Panc1 (cell line): ENCODE measurements at regions not wholly inside any gene's neighbourhood (a gene's known extent, or its start where the extent isn't known, plus 50 kb on each side); places are given as distances from the start of the nearest gene placed in this dataset.

Experiments used
- POLR2AphosphoS5 ChIP-seq: IDR thresholded peaks from 2 replicates; pipeline ENCODE4 v1.6.1; 2012; ENCODE audit warnings: mild to moderate bottlenecking, low read depth, low read length, moderate library complexity
- SIN3A ChIP-seq: IDR thresholded peaks from 2 replicates; pipeline ENCODE4 v1.6.1; 2012; ENCODE audit warnings: low read depth, mild to moderate bottlenecking, low read length, moderate library complexity, borderline replicate concordance; ENCODE audit not compliant: insufficient read depth
- TCF7L2 ChIP-seq: IDR thresholded peaks from 2 replicates; pipeline ENCODE4 v1.6.1; 2011; ENCODE audit warnings: mild to moderate bottlenecking, low read depth, low read length, inconsistent platforms
- TF ChIP-seq, protein P1 (sequence below): fragments of 450-650 bp; IDR thresholded peaks from 2 replicates; pipeline ENCODE4 v1.5.1; 2017; ENCODE audit warnings: mild to moderate bottlenecking
- TF ChIP-seq, protein P2 (sequence below), 2 experiments: IDR thresholded peaks; 2 replicates each; pipeline ENCODE4 v1.6.1; 2011 to 2012; ENCODE audit warnings: low read depth in 2 of 2, control low read depth in 1 of 2, low read length in 1 of 2, mild to moderate bottlenecking in 1 of 2, moderate library complexity in 1 of 2; ENCODE audit not compliant: insufficient read depth in 1 of 2

DNA sequence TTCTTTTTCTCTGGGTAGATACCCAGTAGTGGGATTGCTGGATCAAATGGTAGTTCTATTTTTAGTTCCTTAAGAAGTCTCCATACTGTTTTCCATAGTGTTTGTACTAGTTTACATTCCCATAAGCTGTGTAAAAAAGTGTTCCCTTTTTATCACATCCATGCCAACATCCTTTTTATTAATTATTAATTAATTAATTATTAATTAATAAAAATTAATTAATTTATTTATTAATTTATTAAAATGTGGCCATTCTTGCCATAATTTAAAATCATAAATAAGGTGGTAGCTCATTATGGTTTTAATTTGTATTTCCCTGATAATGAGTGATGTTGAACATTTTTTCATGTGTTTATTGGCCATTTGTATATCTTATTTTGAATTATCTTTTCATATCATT is 173.9 kb upstream of the FOXN2 start:
- TF ChIP-seq, protein P1, sequence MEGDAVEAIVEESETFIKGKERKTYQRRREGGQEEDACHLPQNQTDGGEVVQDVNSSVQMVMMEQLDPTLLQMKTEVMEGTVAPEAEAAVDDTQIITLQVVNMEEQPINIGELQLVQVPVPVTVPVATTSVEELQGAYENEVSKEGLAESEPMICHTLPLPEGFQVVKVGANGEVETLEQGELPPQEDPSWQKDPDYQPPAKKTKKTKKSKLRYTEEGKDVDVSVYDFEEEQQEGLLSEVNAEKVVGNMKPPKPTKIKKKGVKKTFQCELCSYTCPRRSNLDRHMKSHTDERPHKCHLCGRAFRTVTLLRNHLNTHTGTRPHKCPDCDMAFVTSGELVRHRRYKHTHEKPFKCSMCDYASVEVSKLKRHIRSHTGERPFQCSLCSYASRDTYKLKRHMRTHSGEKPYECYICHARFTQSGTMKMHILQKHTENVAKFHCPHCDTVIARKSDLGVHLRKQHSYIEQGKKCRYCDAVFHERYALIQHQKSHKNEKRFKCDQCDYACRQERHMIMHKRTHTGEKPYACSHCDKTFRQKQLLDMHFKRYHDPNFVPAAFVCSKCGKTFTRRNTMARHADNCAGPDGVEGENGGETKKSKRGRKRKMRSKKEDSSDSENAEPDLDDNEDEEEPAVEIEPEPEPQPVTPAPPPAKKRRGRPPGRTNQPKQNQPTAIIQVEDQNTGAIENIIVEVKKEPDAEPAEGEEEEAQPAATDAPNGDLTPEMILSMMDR = no peak
- no peak for TF ChIP-seq SIN3A
- TF ChIP-seq TCF7L2 = no peak
- TF ChIP-seq POLR2AphosphoS5 = no peak
- TF ChIP-seq, protein P2, sequence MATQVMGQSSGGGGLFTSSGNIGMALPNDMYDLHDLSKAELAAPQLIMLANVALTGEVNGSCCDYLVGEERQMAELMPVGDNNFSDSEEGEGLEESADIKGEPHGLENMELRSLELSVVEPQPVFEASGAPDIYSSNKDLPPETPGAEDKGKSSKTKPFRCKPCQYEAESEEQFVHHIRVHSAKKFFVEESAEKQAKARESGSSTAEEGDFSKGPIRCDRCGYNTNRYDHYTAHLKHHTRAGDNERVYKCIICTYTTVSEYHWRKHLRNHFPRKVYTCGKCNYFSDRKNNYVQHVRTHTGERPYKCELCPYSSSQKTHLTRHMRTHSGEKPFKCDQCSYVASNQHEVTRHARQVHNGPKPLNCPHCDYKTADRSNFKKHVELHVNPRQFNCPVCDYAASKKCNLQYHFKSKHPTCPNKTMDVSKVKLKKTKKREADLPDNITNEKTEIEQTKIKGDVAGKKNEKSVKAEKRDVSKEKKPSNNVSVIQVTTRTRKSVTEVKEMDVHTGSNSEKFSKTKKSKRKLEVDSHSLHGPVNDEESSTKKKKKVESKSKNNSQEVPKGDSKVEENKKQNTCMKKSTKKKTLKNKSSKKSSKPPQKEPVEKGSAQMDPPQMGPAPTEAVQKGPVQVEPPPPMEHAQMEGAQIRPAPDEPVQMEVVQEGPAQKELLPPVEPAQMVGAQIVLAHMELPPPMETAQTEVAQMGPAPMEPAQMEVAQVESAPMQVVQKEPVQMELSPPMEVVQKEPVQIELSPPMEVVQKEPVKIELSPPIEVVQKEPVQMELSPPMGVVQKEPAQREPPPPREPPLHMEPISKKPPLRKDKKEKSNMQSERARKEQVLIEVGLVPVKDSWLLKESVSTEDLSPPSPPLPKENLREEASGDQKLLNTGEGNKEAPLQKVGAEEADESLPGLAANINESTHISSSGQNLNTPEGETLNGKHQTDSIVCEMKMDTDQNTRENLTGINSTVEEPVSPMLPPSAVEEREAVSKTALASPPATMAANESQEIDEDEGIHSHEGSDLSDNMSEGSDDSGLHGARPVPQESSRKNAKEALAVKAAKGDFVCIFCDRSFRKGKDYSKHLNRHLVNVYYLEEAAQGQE (IDR thresholded peaks at IDR 0.05; ENCODE audit: insufficient read depth in 1 of 2, low read depth in 2 of 2, low read length in 1 of 2) = no peak
